HK-2 (cell line): ENCODE measurements at regions not wholly inside any gene's neighbourhood (a gene's known extent, or its start where the extent isn't known, plus 50 kb on each side); places are given as distances from the start of the nearest gene placed in this dataset.

Experiments
- DNase-seq: peaks from one replicate; pipeline ENCODE4 v3.0.0-alpha.2; 2018; ENCODE audit not compliant: unreplicated experiment

DNA sequence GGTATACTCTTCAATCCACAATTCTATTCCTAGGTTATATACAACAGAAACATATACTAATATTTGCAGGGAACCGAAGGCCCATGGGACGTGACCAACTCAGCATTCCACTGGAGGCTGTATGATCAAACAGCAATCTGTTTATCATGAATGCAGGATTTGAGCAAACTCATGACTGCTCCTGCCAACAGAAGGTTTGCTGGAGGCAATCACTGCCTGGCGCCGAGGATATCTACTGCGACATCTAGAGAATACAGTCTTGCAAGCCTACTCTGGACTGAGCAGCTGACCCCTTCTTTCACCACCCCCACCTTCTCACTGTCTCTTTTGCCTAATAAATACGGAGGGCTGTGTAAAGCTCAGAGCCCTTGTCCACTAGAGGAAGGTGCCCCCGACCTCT is 90.5 kb upstream of the CDH10 start:
- no peak for DNase-seq

DNA sequence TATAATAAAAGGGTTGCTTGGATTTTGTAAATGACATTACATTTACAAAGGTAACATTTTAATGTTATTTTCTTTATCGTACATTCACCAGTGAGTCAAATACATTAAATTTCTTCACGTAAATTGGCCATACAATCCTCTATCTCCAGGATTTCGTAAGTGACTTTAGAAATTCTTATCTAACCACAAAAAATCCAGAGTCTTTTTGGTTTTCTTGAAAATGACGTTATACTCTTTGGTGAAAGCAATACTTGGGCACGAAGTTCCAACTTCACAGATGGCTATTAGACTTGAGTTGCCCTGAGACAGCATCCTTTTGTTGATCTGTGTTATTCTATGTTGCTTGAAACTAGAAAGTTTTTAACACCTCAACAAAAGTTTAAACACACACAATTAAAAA is 87.4 kb upstream of the CDH10 start:
- DNase-seq: no peak

DNA sequence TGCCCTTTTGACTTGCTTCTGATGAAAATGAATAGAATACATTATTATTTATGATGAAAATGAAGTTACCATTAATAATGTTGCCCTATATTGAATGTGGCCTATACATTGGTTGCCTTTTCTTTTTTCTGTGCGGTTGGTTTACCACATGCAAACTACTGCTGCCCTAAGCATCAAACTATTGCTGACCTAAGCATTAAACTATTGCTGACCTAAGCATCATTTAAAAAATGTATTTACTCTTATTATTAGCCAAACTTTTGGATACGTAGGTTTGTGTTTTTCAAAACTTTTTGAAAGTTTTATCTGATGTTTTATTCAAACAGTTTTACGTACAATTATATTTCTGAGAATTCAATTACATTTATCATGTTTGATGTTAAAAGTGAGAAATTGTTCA is 76.0 kb upstream of the CDH10 start:
- no peak for DNase-seq

DNA sequence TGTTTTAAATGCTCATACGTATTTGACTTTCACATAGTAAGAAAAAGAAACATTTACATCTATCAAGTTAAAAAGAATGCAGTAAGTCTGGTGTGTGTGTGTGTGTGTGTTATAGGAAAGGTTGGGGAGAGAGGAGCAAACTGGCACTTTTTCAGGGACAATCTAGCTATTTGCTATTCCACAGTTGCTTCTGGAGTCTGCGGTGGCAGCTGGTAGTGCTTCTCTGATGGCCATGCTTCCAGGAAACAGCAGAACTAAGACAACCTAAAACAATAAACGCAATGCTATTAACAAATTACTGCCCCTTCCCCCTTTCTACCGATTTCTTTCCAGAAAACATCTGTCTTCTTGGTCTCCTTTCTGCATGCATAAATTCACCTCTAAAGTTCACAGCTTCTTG is 70.0 kb upstream of the CDH10 start:
- no peak for DNase-seq

DNA sequence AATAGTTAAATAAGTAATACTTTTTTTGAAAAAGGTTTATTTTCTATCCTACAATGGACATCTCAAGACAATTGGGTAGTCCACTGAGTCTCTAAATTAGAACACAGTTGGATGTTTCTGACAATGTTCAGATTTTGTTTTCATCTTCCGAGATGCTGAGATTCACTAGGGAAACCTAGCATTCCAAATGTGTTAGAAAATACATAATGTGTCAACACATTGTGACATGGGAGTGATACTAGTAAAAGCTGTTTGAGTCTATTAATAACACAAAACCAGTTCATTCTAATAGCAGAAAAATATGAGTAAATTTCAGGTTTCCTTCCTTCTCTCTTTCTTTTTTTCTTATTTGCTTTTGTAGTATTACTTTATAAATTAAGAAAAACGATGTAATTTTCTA is 68.2 kb upstream of the CDH10 start:
- no peak for DNase-seq

DNA sequence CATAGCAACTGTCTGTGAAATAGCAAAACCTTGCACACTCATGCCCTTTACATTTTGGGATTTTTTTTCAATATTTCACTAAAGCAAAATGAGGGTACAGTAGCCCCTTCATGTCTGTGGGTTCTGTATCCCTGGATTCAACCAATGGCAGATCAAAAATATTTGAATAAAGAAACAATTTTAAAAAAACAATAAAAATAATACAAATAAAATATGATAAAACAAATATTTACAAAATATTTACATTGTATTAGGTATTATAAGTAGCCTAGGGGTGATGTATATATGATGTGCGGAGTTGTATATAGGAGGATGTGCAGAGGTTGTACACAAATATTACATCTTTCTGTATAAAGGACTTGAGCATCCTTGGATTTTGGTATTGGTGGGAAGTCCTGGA is 67.3 kb upstream of the CDH10 start:
- no peak for DNase-seq

DNA sequence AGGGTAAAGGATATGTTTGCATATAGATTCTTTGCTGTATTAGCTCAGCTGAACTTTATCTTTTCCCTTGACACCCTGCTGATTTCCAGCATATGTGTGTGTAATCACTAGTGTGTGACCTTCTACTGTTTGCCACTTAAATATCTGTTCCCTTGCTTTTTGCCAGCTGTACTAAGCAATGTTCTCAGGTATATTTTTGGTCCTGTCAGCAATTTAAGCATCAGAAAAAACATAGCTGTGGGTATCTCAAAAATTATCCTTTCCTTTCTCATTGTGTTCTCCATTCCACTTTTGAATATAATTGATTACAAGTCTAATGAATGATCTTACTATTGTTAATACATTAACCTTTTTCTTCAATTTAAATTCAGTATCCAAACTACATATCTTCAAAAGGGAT is 59.2 kb upstream of the CDH10 start:
- no peak for DNase-seq
